ENCODE measurements at regions not wholly inside any gene's neighbourhood (a gene's known extent, or its start where the extent isn't known, plus 50 kb on each side); places are given as distances from the start of the nearest gene placed in this dataset.

DNA sequence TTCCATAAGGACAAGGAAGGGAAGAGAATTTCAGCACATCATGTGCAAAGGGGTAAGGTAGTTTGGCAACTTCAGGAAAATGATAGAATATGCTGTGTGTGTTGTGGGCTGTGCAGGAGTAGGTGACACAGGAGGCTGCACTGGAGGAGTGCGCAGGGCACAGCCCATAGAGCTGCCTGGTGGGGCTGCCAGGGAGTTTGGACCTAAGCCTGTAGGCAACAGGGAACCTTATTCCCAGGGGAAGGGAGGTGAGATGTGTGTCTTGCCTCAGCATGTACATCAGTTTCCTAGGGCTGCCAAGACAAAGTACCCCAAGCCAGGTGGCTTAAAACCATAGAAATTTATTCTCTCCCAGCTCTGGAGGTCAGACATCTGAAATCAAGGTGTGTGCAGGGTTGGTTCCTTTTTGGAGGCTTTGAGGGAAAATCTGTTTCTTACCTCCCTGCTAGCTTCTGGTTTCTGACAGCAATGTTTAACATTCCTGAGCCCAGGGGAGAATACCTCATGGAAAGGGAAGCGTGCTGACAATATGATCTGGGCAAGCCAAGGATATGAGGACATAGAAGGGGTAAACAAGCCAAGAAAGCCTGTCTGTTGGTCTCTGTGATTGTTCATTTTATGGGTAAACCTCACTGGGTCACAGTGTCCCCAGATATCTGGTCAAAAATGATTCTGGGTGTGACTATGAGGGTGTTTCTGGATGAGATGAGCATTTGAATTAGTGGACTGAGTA is 174.0 kb upstream of the NTF3 start:
- WGBS, 2 donors (ENCODE audit: low coverage in 1 of 2) = 69% methylated on average over 2 of the region's 2 CpGs; no CpG with 5 or more reads in 1 of the 2 donors
- Histone ChIP-seq H3K27me3 (no peaks in the 10 kb centered on the region), H3K4me1 (no peaks in the 10 kb centered on the region), H3K36me3 (no peaks in the 10 kb centered on the region), H3K9me3 (no peaks in the 10 kb centered on the region), H3K4me3 (no peak overlapping the region), H3K27ac (no peak overlapping the region)
- ATAC-seq = peak; percentile 26
- TF ChIP-seq EP300 (IDR thresholded peaks at IDR 0.05) (no peak), POLR2AphosphoS5 (IDR thresholded peaks at IDR 0.05) (no peak), POLR2A (IDR thresholded peaks at IDR 0.05) (no peak)

DNA sequence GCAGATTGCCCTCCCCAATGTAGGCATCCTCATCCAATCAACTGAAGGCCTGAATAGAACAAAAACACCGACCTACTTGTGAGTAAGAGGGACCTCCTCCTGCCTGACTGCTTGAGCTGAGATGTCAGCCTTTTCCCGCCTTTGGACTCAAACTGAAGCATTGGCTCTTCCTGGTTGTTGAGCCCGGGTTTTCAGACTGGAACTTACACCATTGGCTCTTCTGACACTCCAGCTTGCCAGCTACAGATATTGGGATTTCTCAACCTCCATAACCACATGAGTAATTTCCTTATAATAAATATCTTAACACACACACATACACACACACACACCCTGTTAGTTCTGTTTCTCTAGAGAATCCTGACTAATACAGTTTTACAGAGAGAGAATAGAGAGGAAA is 173.4 kb upstream of the NTF3 start:
- peak; percentile 80 for ATAC-seq
- Histone ChIP-seq H3K4me3 (no peak overlapping the region), H3K9me3 (no peaks in the 10 kb centered on the region), H3K27me3 (no peaks in the 10 kb centered on the region), H3K4me1 (no peaks in the 10 kb centered on the region), H3K27ac (no peak overlapping the region), H3K36me3 (no peaks in the 10 kb centered on the region)
- TF ChIP-seq POLR2AphosphoS5 (IDR thresholded peaks at IDR 0.05) (no peak), POLR2A (IDR thresholded peaks at IDR 0.05) (no peak), EP300 (IDR thresholded peaks at IDR 0.05) (no peak)
- TF ChIP-seq, protein P1, sequence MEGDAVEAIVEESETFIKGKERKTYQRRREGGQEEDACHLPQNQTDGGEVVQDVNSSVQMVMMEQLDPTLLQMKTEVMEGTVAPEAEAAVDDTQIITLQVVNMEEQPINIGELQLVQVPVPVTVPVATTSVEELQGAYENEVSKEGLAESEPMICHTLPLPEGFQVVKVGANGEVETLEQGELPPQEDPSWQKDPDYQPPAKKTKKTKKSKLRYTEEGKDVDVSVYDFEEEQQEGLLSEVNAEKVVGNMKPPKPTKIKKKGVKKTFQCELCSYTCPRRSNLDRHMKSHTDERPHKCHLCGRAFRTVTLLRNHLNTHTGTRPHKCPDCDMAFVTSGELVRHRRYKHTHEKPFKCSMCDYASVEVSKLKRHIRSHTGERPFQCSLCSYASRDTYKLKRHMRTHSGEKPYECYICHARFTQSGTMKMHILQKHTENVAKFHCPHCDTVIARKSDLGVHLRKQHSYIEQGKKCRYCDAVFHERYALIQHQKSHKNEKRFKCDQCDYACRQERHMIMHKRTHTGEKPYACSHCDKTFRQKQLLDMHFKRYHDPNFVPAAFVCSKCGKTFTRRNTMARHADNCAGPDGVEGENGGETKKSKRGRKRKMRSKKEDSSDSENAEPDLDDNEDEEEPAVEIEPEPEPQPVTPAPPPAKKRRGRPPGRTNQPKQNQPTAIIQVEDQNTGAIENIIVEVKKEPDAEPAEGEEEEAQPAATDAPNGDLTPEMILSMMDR (IDR thresholded peaks at IDR 0.05) = no peak
- WGBS, 2 donors (ENCODE audit: low coverage in 1 of 2) = 51% methylated on average over 2 of the region's 3 CpGs; no CpG with 5 or more reads in 1 of the 2 donors

DNA sequence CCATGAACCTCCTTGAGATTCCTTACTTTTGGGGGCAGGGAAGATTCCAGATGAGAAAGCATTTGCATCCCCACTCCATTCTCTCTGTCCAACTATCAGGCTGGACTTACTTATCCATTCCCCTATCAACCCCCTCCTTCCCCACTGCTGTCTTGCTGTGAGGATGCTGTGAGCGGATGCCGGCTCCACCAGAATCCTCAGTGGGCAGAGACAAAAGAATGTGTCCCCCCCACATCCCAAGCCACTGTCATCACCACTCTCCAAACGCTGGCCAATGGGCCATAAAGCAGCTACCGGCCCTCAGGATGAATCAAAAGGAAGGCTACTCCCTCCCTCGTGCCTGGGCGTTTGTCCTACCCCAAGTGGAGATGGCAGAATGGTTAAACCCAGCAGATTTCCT is 173.0 kb upstream of the NTF3 start:
- no peak overlapping the region for H3K27ac ChIP-seq
- ATAC-seq = no peak
- WGBS, 2 donors (ENCODE audit: low coverage in 1 of 2) = 88% methylated on average over 4 of the region's 6 CpGs; no CpG with 5 or more reads in 1 of the 2 donors

DNA sequence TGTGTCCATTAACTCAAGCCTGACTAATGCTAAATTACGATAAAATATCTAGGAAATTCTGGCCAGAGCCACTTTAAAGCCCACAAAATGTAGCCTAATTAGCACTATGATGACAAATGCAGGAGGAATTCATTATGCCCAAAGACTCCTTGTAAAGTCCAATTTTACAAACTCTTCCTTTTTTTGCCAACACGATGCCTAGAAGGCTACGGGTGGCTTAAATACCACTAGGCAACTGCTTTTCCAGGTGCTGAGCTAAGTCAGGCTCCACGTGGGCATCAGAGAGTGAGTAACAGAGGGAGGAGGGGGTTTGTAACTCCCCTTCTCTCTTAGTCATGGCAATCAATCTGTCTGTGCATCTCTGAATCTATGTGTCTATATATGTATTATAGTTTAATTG is 172.4 kb upstream of the NTF3 start:
- no peaks in the 10 kb centered on the region for H3K27me3 ChIP-seq
- 67 to 70% methylated on average over 3 of the region's 4 CpGs for WGBS, 2 donors (ENCODE audit: low coverage in 1 of 2)
- H3K4me3 ChIP-seq = no peak overlapping the region
- H3K27ac ChIP-seq = no peak overlapping the region
- no peaks in the 10 kb centered on the region for H3K9me3 ChIP-seq
- H3K36me3 ChIP-seq = no peaks in the 10 kb centered on the region
- no peaks in the 10 kb centered on the region for H3K4me1 ChIP-seq
- no peak for ATAC-seq
- TF ChIP-seq, protein P1 (IDR thresholded peaks at IDR 0.05) = no peak
- TF ChIP-seq POLR2AphosphoS5 (IDR thresholded peaks at IDR 0.05) (no peak), EP300 (IDR thresholded peaks at IDR 0.05) (no peak), POLR2A (IDR thresholded peaks at IDR 0.05) (no peak)

More for the DNA sequence above, 173.0 kb upstream of the NTF3 start:
- Histone ChIP-seq H3K36me3 (no peaks in the 10 kb centered on the region), H3K4me3 (no peak overlapping the region), H3K4me1 (no peaks in the 10 kb centered on the region), H3K27me3 (no peaks in the 10 kb centered on the region), H3K9me3 (no peaks in the 10 kb centered on the region)
- TF ChIP-seq POLR2A (IDR thresholded peaks at IDR 0.05) = no peak
- TF ChIP-seq, protein P1 (IDR thresholded peaks at IDR 0.05) = no peak
- TF ChIP-seq POLR2AphosphoS5 (IDR thresholded peaks at IDR 0.05) = no peak
- TF ChIP-seq EP300 (IDR thresholded peaks at IDR 0.05) = no peak

DNA sequence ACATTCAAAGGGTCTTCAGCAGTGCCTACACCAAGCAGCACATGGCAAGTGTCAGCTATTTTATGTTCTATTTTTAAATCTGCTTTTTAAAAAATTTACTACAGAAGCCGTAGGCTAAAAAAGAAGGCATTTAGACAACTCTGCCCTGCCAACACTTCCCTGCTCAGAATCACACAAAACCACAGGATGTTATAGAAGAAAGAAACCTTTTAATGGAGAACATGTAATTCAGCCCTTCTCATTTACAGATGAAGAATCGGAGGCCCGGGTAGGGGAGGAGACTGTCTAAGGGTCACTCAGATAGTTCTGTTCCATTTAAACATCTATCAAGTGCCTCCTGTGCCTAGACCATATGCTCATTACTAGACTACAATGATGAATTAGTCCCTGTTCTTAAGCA is 171.8 kb upstream of the NTF3 start:
- Histone ChIP-seq H3K4me1 (no peaks in the 10 kb centered on the region), H3K27ac (no peak overlapping the region), H3K36me3 (no peaks in the 10 kb centered on the region), H3K9me3 (no peaks in the 10 kb centered on the region), H3K4me3 (no peak overlapping the region), H3K27me3 (no peaks in the 10 kb centered on the region)
- no peak for ATAC-seq
- TF ChIP-seq, protein P1 (IDR thresholded peaks at IDR 0.05) = no peak
- TF ChIP-seq POLR2AphosphoS5 (IDR thresholded peaks at IDR 0.05) (no peak), POLR2A (IDR thresholded peaks at IDR 0.05) (no peak), EP300 (IDR thresholded peaks at IDR 0.05) (no peak)
- WGBS, 2 donors (ENCODE audit: low coverage in 1 of 2) = 46 to 49% methylated on average over 3 of the region's 3 CpGs

Data from gastroesophageal sphincter (tissue), 4 donors.